Natural killer cell treated with Interleukin-12 subunit alpha and Interleukin-12 subunit beta and Interleukin-15 and Interleukin-18, amount 100 ng/mL, for 72 hours (primary cell): ENCODE measurements at regions not wholly inside any gene's neighbourhood (a gene's known extent, or its start where the extent isn't known, plus 50 kb on each side); places are given as distances from the start of the nearest gene placed in this dataset.

Experiments
- ATAC-seq, 2 donors: fragments of 150-1000 bp; cut with Tn5 transposase in 1 of 2; sonication (Bioruptor Pico), chemical (Tn5 transposase) in 1 of 2; 2 replicates each; pipeline ENCODE4 v1.10.0; 2021
- DNase-seq: peaks from one replicate; pipeline ENCODE4 v3.0.0; 2022; ENCODE audit warnings: low spot score
- H3K27ac Mint-ChIP-seq, 2 donors: 1 replicate in 1 of 2; 2 replicates in 1 of 2; pipeline ENCODE4 v1.8.0; 2022; ENCODE audit warnings: mixed read lengths in 2 of 2, mild to moderate bottlenecking in 1 of 2, moderate library complexity in 1 of 2
- H3K27me3 Mint-ChIP-seq, 2 donors: 1 replicate in 1 of 2; 2 replicates in 1 of 2; pipeline ENCODE4 v1.8.0; 2022; ENCODE audit warnings: mixed read lengths in 2 of 2
- H3K36me3 Mint-ChIP-seq: one replicate; pipeline ENCODE4 v1.8.0; 2022; ENCODE audit warnings: mixed read lengths
- H3K4me1 Mint-ChIP-seq, 2 donors: 1 replicate in 1 of 2; 2 replicates in 1 of 2; pipeline ENCODE4 v1.8.0; 2022; ENCODE audit warnings: low read depth in 2 of 2, mixed read lengths in 2 of 2, mild to moderate bottlenecking in 1 of 2
- H3K4me3 Mint-ChIP-seq: one replicate; pipeline ENCODE4 v1.8.0; 2022; ENCODE audit warnings: mixed read lengths
- H3K9me3 Mint-ChIP-seq: 2 replicates; pipeline ENCODE4 v1.8.0; 2022; ENCODE audit warnings: mixed read lengths

DNA sequence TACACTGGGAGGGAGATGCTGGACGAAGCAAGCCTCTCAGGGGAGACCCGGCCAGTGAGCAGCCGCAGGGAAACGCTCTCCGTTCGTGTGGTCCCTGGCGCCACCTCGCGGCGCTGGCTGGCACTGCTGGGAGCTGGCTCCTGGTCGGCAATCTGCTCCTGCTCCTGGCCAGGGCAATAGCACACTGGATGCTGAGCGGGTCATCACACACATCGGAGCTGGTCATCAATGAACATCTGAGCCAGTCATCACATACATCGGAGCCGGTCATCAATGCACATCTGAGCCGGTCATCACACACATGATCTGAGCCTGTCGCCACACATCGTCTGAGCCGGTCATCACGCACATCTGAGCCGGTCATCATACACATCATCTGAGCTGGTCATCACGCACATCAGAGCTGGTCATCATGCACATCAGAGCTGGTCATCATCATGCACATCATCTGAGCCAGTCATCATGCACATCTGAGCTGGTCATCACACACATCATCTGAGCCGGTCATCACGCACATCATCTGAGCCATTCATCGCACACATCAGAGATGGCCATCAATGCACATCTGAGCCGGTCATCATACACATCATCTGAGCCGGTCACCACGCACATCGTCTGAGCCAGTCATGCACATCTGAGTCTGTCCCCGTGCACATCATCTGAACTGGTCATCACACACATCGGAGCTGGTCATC lies 217.3 kb downstream of the RBFOX3 start:
- no peaks in the 10 kb centered on the region for H3K9me3 Mint-ChIP-seq
- H3K4me1 Mint-ChIP-seq: peaks cover 0 to 7% of the 10 kb centered on the region in 2 donors
- ATAC-seq (peak; percentile 55 to 68), DNase-seq (no peak)
- no peak overlapping the region for H3K4me3 Mint-ChIP-seq
- H3K36me3 Mint-ChIP-seq: no peaks in the 10 kb centered on the region
- peaks cover 23 to 44% of the 10 kb centered on the region in 2 donors for H3K27me3 Mint-ChIP-seq
- no peak overlapping the region for H3K27ac Mint-ChIP-seq

- ATAC-seq: no peak
- no peak overlapping the region for H3K27ac Mint-ChIP-seq
Measured at GRCh38 chr17:79392598-79392997, 218.3 kb downstream of the RBFOX3 start.

GRCh38 chr17:79391376-79392233 lies 219.2 kb downstream of the RBFOX3 start:
- Mint-ChIP-seq H3K4me1 (peaks cover 0 to 7% of the 10 kb centered on the region in 2 donors), H3K27ac (no peak overlapping the region), H3K36me3 (no peaks in the 10 kb centered on the region), H3K27me3 (peaks cover 23 to 36% of the 10 kb centered on the region in 2 donors), H3K9me3 (no peaks in the 10 kb centered on the region), H3K4me3 (no peak overlapping the region)
- ATAC-seq (peak; percentile 39 to 57), DNase-seq (no peak)

More at GRCh38 chr17:79392598-79392997, 218.3 kb downstream of the RBFOX3 start:
- Mint-ChIP-seq H3K9me3 (no peaks in the 10 kb centered on the region), H3K4me1 (peaks cover 0 to 7% of the 10 kb centered on the region in 2 donors), H3K4me3 (no peak overlapping the region), H3K36me3 (no peaks in the 10 kb centered on the region), H3K27me3 (peaks cover 23 to 38% of the 10 kb centered on the region in 2 donors)
- no peak for DNase-seq

DNA sequence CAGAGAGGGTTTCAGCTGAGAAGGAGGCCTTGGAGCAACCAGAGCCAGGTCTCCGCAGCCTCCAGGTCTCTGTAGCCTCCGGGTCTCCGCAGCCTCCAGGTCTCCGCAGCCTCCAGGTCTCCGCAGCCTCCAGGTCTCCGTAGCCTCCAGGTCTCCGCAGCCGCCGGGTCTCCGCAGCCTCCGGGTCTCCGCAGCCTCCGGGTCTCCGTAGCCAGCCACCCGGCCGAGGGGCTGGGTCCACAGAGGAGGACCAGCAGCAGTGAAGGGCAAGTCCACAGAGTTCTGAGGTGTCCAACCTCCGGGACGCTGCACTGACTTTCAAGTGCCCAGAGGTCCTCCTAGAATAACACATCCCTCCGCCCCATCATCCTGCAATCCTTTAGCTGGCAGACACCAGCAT lies 221.0 kb downstream of the RBFOX3 start:
- H3K4me3 Mint-ChIP-seq: no peak overlapping the region
- DNase-seq (no peak), ATAC-seq (no peak)
- no peaks in the 10 kb centered on the region for H3K9me3 Mint-ChIP-seq
- no peak overlapping the region for H3K27ac Mint-ChIP-seq
- H3K36me3 Mint-ChIP-seq: no peaks in the 10 kb centered on the region
- peaks cover 0 to 7% of the 10 kb centered on the region in 2 donors for H3K4me1 Mint-ChIP-seq
- H3K27me3 Mint-ChIP-seq: peaks cover 23 to 36% of the 10 kb centered on the region in 2 donors

- no peak for ATAC-seq
- H3K9me3 Mint-ChIP-seq: no peaks in the 10 kb centered on the region
Measured at GRCh38 chr17:79388556-79389295, 222.1 kb downstream of the RBFOX3 start.

GRCh38 chr17:79387783-79388182 lies 223.1 kb downstream of the RBFOX3 start:
- no peak overlapping the region for H3K4me3 Mint-ChIP-seq
- ATAC-seq: no peak

More at GRCh38 chr17:79388556-79389295, 222.1 kb downstream of the RBFOX3 start:
- no peak overlapping the region for H3K4me3 Mint-ChIP-seq
- peaks cover 20 to 28% of the 10 kb centered on the region in 2 donors for H3K27me3 Mint-ChIP-seq
- no peaks in the 10 kb centered on the region for H3K36me3 Mint-ChIP-seq
- no peak overlapping the region for H3K27ac Mint-ChIP-seq
- no peak for DNase-seq
- H3K4me1 Mint-ChIP-seq: peaks cover 0 to 5% of the 10 kb centered on the region in 2 donors

DNA sequence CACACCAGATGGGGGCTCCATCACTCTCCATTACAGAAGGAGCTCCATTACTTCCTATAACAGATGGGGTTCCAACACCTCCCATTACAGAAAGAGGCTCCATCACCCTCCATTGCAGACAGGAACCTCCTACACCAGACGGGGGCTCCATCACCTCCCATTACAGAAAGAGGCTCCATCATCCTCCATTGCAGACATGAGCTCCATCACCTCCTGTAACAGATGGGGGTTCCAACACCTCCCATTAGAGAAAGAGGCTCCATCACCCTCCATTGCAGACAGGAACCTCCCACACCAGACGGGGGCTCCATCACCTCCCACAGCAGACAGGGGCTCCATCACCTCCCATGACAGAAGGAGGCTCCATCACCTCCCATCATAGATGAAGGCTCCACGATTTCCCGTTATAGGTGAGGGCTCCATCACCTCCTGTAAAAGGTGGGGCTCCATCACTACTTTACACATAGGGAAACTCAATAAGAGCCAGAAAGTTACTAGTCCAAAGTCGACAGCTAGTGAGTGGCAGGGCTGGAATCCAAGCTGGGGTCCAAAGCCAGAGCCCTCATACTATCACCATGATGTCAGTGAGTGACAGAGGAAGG lies 224.8 kb downstream of the RBFOX3 start:
- DNase-seq (no peak), ATAC-seq (no peak)
- Mint-ChIP-seq H3K27me3 (peaks cover 3 to 11% of the 10 kb centered on the region in 2 donors), H3K4me3 (no peak overlapping the region), H3K27ac (no peak overlapping the region), H3K9me3 (no peaks in the 10 kb centered on the region), H3K4me1 (no peaks in the 10 kb centered on the region), H3K36me3 (no peaks in the 10 kb centered on the region)

More at GRCh38 chr17:79387783-79388182, 223.1 kb downstream of the RBFOX3 start:
- H3K9me3 Mint-ChIP-seq: no peaks in the 10 kb centered on the region
- H3K27me3 Mint-ChIP-seq: peaks cover 14 to 22% of the 10 kb centered on the region in 2 donors
- H3K27ac Mint-ChIP-seq: no peak overlapping the region
- DNase-seq: no peak
- no peaks in the 10 kb centered on the region for H3K4me1 Mint-ChIP-seq
- H3K36me3 Mint-ChIP-seq: no peaks in the 10 kb centered on the region

- ATAC-seq (no peak), DNase-seq (no peak)
- Mint-ChIP-seq H3K27me3 (peaks cover 0 to 2% of the 10 kb centered on the region in 2 donors), H3K4me1 (no peaks in the 10 kb centered on the region), H3K27ac (no peak overlapping the region), H3K36me3 (no peaks in the 10 kb centered on the region), H3K4me3 (no peak overlapping the region), H3K9me3 (no peaks in the 10 kb centered on the region)
Measured at GRCh38 chr17:79382313-79382712, 228.5 kb downstream of the RBFOX3 start.

- Mint-ChIP-seq H3K4me3 (no peak overlapping the region), H3K36me3 (no peaks in the 10 kb centered on the region), H3K4me1 (no peaks in the 10 kb centered on the region), H3K9me3 (no peaks in the 10 kb centered on the region), H3K27ac (no peak overlapping the region), H3K27me3 (peaks cover 0 to 9% of the 10 kb centered on the region in 2 donors)
- DNase-seq (no peak), ATAC-seq (no peak)
Measured at GRCh38 chr17:79379700-79380445, 231.0 kb downstream of the RBFOX3 start.

DNA sequence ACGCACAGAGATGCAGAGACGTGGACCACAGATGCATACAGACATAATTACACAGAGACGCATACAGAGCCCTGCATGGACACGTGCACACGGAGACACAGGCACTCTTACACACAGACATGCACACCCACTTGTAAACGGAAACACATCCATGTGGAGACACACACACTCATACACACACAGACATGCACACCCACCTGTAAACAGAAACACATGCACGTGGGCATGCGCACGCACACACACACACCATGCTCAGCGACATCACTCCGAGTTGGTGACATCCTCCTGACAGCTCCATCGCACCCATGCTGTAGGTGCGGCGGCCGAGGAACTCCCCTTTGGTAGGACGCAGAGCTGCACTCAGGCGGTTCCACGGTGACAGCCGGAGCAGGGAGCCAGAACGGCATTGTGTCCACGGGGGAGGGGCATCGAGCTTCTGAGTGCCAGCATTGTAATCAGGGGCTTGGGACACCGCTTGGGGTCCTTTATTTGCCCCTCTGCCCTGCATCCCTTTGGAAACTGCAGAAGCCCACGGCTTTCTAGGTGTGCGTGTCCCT lies 233.5 kb downstream of the RBFOX3 start:
- Mint-ChIP-seq H3K36me3 (no peaks in the 10 kb centered on the region), H3K4me3 (no peak overlapping the region), H3K27me3 (peaks cover 0 to 9% of the 10 kb centered on the region in 2 donors), H3K9me3 (no peaks in the 10 kb centered on the region), H3K27ac (no peak overlapping the region), H3K4me1 (no peaks in the 10 kb centered on the region)
- ATAC-seq (no peak), DNase-seq (no peak)

GRCh38 chr17:79374807-79375206 lies 236.0 kb downstream of the RBFOX3 start:
- Mint-ChIP-seq H3K27ac (no peak overlapping the region), H3K4me3 (no peak overlapping the region), H3K9me3 (no peaks in the 10 kb centered on the region), H3K4me1 (no peaks in the 10 kb centered on the region), H3K36me3 (no peaks in the 10 kb centered on the region), H3K27me3 (peaks cover 6 to 14% of the 10 kb centered on the region in 2 donors)
- ATAC-seq: no peak
- DNase-seq: no peak

DNA sequence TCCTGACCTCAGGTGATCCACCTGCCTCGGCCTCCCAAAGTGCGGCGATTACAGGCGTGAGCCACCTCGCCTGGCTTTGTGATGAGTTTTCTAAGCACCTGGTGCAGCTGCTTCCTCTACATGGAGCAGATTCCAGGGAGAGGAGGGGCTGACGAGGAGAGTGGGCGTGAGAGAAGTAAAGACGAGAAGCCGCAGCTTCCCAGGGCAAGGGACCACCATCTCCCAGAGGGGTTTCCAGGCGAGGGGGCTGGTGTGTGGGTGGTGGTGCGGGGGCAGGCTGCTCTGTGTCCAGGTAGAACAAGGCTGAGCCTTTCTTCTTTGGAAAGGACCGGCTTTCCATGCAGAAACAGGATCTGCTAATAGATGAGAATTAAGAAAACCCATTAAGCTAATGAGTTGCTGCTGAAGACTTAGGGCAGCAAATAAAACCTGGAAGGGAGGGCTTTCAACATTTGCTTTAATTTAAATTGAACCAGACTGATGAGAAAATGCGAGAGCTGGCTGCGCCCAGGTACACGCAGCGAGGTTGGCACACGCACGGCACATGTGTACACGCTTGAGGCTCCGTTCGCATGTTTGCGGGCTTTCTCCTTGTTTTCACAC lies 236.7 kb downstream of the RBFOX3 start:
- no peaks in the 10 kb centered on the region for H3K9me3 Mint-ChIP-seq
- peaks cover 6 to 12% of the 10 kb centered on the region in 2 donors for H3K27me3 Mint-ChIP-seq
- no peak for ATAC-seq
- no peaks in the 10 kb centered on the region for H3K4me1 Mint-ChIP-seq
- no peak overlapping the region for H3K4me3 Mint-ChIP-seq
- DNase-seq: no peak
- H3K27ac Mint-ChIP-seq: no peak overlapping the region
- H3K36me3 Mint-ChIP-seq: no peaks in the 10 kb centered on the region
